ENCODE measurements at regions not wholly inside any gene's neighbourhood (a gene's known extent, or its start where the extent isn't known, plus 50 kb on each side); places are given as distances from the start of the nearest gene placed in this dataset.

DNA sequence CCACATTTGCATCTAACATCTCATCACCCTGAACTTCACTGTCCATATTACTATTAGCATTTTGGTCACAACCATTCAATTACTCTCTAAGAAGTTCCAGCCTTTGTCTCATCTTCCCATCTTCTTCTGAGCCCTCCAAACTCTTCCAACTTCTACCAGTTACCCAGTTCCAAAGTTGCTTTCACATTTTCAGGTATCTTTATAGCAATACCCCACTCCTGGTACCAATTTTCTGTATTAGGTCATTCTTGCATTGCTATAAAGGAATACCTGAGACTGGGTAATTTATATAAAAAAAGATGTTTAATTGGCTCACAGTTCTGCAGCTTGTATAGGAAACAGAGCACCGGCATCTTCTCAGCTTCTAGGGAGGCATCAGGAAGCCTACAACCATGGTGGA lies 64.7 kb upstream of the ARHGAP42 start:
- Histone ChIP-seq H2AFZ (ENCODE audit: low read length) (no peak overlapping the region), H3K9ac (replicated peaks in 1 of 4; ENCODE audit: extremely low read depth in 1 of 4, low read depth in 3 of 4, low read length in 3 of 4) (no peak overlapping the region), H3K23me2 (ENCODE audit: low read depth, low read length) (no peaks in the 10 kb centered on the region; the same call in 1 of the 2 replicates), H2BK120ac (replicated peaks; ENCODE audit: low read depth, low read length) (no peak overlapping the region), H3K9me3 (ENCODE audit: insufficient read depth in 2 of 2, low read depth in 1 of 2, low read length in 1 of 2) (peaks cover 28 to 30% of the 10 kb centered on the region in 2 experiments), H2AK5ac (ENCODE audit: low read depth, low read length) (no peak overlapping the region), H3K23ac (ENCODE audit: insufficient read length) (no peak overlapping the region), H3K4me1 (replicated peaks in 1 of 4; ENCODE audit: control insufficient read depth in 3 of 4, insufficient read depth in 4 of 4, low read length in 3 of 4) (0 out of 7 replicates have a peak, but pooled peaks cover 0 to 4% (median 0%) of the 10 kb centered on the region in 4 experiments), H3K27me3 (replicated peaks in 1 of 4; ENCODE audit: control insufficient read depth in 3 of 4, extremely low read depth in 1 of 4, insufficient read depth in 3 of 4, low read length in 3 of 4) (no peaks in the 10 kb centered on the region), H2BK12ac (ENCODE audit: low read depth, low read length) (no peak overlapping the region), H4K5ac (ENCODE audit: insufficient read length, low read depth, low read length) (no peak overlapping the region), H4K20me1 (replicated peaks in 1 of 2; ENCODE audit: control insufficient read depth in 1 of 2, insufficient read depth in 2 of 2, low read length in 2 of 2) (no peaks in the 10 kb centered on the region), H3K56ac (replicated peaks; ENCODE audit: insufficient read length, low read depth, low read length) (no peak overlapping the region), H3K4me3 (ENCODE audit: extremely low read depth in 1 of 4, insufficient read depth in 2 of 4, low read depth in 3 of 4, low read length in 4 of 4) (no peak overlapping the region), H3K4me2 (ENCODE audit: insufficient read depth in 1 of 2, low read depth in 2 of 2, low read length in 2 of 2) (no peak overlapping the region), H3K18ac (ENCODE audit: extremely low read depth, low read length) (no peak overlapping the region), H3K4ac (replicated peaks; ENCODE audit: insufficient read length, low read depth, low read length) (no peak overlapping the region), H3K79me1 (ENCODE audit: low read depth, low read length) (no peaks in the 10 kb centered on the region; the same call in 1 of the 2 replicates), H2BK5ac (ENCODE audit: low read depth, low read length) (no peak overlapping the region), H3K79me2 (ENCODE audit: control insufficient read depth in 1 of 2, insufficient read depth in 2 of 2, low read length in 2 of 2) (no peaks in the 10 kb centered on the region), H2BK15ac (ENCODE audit: low read length) (no peak overlapping the region), H2BK20ac (ENCODE audit: low read length) (no peak overlapping the region), H4K91ac (replicated peaks; ENCODE audit: insufficient read length, low read length) (no peak overlapping the region), H3K14ac (ENCODE audit: insufficient read length) (no peak overlapping the region), H3K36me3 (ENCODE audit: control insufficient read depth in 2 of 4, insufficient read depth in 4 of 4, low read length in 3 of 4) (peaks cover 0 to 2% (median 0%) of the 10 kb centered on the region in 4 experiments; a peak in 2 of 8 replicates), H4K8ac (ENCODE audit: extremely low read depth, insufficient read depth, low read length) (no peak overlapping the region), H3K27ac (ENCODE audit: low read depth, low read length) (no peak overlapping the region)
- FAIRE-seq: no peak
- DNase-seq (ENCODE audit: low read depth in 1 of 2, low spot score in 2 of 2): no peak
- TF ChIP-seq KDM1A (IDR thresholded peaks at IDR 0.05; ENCODE audit: borderline replicate concordance, low read length): no peak
- TF ChIP-seq, protein P1, sequence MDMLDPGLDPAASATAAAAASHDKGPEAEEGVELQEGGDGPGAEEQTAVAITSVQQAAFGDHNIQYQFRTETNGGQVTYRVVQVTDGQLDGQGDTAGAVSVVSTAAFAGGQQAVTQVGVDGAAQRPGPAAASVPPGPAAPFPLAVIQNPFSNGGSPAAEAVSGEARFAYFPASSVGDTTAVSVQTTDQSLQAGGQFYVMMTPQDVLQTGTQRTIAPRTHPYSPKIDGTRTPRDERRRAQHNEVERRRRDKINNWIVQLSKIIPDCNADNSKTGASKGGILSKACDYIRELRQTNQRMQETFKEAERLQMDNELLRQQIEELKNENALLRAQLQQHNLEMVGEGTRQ (IDR thresholded peaks at IDR 0.05; ENCODE audit: low read length): no peak
- TF ChIP-seq TEAD4 (IDR thresholded peaks at IDR 0.05; ENCODE audit: low read depth, low read length): no peak
- WGBS, 2 experiments (ENCODE audit: extremely low coverage in 1 of 2, insufficient coverage in 1 of 2, insufficient read length in 1 of 2, insufficient replicate concordance in 2 of 2, low coverage in 1 of 2, low lambda C conversion rate in 2 of 2, missing lambda C conversion rate in 1 of 2): 95% methylated on average over 1 of the region's 1 CpG; no CpG with 5 or more reads in 1 of the 2 experiments
- ChIA-PET POLR2A (ENCODE audit: partially characterized antibody) (no interaction called here), CTCF (ENCODE audit: partially characterized antibody) (interaction anchor here (0.9 kb wide), 1 partner anchor 12 kb away, joined by 3 read pairs; no protein-coding TSS in a partner anchor)
